T-helper 17 cell (primary cell): ENCODE measurements at regions not wholly inside any gene's neighbourhood (a gene's known extent, or its start where the extent isn't known, plus 50 kb on each side); places are given as distances from the start of the nearest gene placed in this dataset.
"Not testable (repeated sequence)": the region's sequence is repeated elsewhere in the genome, so short reads cannot be mapped to it uniquely, and the experiment has no call there.

ENCODE experiments used
- ATAC-seq: fragments of 150-1000 bp; cut with Tn5 transposase; 2 replicates; pipeline ENCODE4 v1.10.0; 2021; ENCODE audit warnings: mild to moderate bottlenecking, moderate library complexity
- DNase-seq, 3 donors: peaks; one replicate each; pipeline versions ENCODE4 v3.0.0 to v3.0.0-alpha.2; 2020 to 2021
- H3K9me3 ChIP-seq: one replicate; pipeline ENCODE4 v1.7.0; 2013; ENCODE audit warnings: low read length, mild to moderate bottlenecking; ENCODE audit not compliant: control insufficient read depth, poor library complexity, severe bottlenecking
- H3K27ac Mint-ChIP-seq: one replicate; pipeline ENCODE4 v1.8.0; 2022; ENCODE audit warnings: mild to moderate bottlenecking, moderate library complexity, mixed read lengths
- H3K27me3 Mint-ChIP-seq: one replicate; pipeline ENCODE4 v1.8.0; 2022; ENCODE audit warnings: mixed read lengths
- H3K36me3 Mint-ChIP-seq: one replicate; pipeline ENCODE4 v1.8.0; 2022; ENCODE audit warnings: low read depth, mixed read lengths
- H3K4me1 Mint-ChIP-seq: one replicate; pipeline ENCODE4 v1.8.0; 2022; ENCODE audit warnings: mild to moderate bottlenecking, mixed read lengths
- H3K4me3 Mint-ChIP-seq: one replicate; pipeline ENCODE4 v1.8.0; 2022; ENCODE audit warnings: mild to moderate bottlenecking, moderate library complexity, mixed read lengths

DNA sequence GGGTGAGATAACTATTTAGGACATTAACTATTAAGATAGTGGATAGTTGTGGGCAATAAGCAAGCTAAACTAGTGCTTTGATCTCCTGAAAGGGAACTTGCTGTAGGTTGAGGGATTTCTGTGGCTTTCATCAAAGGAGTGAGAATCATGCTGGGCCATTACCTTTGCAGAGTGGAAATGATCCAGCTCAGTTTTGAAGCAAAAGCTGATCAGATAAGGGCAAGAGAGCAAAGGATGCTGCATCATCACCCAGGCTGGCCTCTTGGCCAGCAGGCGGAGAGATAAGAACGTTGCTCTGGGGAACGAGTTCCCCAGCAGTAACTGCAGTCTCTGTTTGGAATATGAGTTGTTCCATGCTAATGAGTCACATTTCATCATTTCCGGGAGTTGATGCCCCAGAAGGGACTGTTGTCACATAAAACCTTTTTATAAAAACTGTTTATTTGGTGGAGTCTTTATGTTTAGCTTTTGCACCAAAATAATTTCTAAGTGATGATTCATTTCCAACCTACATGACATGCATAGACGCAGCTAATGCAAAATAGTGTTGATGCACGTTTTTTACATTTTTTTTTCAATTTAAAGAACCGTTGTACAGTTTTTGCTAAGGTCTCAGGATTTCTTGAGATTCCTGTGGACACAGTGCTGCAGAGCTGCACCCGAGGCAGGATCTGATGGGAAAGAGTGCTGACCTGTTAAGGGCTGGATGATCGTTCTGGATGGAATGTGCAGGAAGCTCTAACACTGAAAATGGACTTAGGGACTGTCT lies 99.3 kb downstream of the ACTBL2 start:
- Mint-ChIP-seq H3K4me1 (peaks cover 11% of the 10 kb centered on the region), H3K27me3 (no peaks in the 10 kb centered on the region), H3K4me3 (peak overlapping the region; percentile 9), H3K36me3 (no peaks in the 10 kb centered on the region), H3K27ac (peak overlapping the region; percentile 16)
- peak; percentile 72 for ATAC-seq
- no peak for DNase-seq
- no peaks in the 10 kb centered on the region for H3K9me3 ChIP-seq

DNA sequence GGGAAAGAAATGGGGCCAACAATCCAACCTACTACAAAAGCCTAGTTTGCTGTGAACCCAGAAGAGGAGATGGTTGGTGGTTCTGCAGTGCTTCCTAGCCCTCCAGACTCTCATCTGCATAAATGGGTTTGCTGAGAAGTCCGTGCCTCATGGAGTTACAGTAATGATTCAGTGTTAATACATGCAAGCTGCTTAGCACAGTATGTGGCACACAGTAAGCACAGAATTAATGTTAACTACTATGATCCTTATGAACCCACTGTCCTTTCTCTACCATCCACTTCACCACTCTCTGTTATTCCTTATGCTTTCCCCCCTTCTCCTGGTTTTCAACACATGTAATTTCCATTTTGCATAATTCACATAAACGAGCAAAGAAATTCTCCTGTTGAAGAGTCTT lies 100.0 kb downstream of the ACTBL2 start:
- no peak for DNase-seq
- Mint-ChIP-seq H3K36me3 (no peaks in the 10 kb centered on the region), H3K4me3 (no peak overlapping the region), H3K27ac (peak overlapping the region; percentile 16), H3K4me1 (peaks cover 11% of the 10 kb centered on the region), H3K27me3 (no peaks in the 10 kb centered on the region)
- ATAC-seq: no peak
- no peaks in the 10 kb centered on the region for H3K9me3 ChIP-seq

DNA sequence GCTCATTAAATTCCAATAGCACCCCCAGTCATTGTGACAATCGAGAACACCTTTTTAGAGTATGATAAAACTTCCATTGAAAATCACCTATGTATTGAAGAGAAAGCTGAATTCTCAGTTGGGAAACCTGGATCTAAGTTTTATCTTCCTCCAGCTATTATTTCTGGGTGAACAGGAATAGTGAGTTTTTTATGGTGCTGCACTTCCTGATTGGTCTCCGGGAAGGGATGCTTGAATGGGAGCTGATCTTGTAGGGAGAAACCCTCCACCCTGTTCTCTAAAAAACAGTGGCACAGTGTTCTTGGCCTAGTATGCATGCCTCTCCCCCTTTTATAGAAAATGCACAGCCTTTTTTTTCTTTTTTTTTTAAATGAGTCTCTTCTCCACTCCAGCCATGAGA lies 112.2 kb downstream of the ACTBL2 start:
- Mint-ChIP-seq H3K4me1 (no peaks in the 10 kb centered on the region), H3K27me3 (peaks cover 16% of the 10 kb centered on the region), H3K27ac (no peak overlapping the region), H3K36me3 (no peaks in the 10 kb centered on the region), H3K4me3 (no peak overlapping the region)
- DNase-seq: no peak
- H3K9me3 ChIP-seq: no peaks in the 10 kb centered on the region
- ATAC-seq: no peak

DNA sequence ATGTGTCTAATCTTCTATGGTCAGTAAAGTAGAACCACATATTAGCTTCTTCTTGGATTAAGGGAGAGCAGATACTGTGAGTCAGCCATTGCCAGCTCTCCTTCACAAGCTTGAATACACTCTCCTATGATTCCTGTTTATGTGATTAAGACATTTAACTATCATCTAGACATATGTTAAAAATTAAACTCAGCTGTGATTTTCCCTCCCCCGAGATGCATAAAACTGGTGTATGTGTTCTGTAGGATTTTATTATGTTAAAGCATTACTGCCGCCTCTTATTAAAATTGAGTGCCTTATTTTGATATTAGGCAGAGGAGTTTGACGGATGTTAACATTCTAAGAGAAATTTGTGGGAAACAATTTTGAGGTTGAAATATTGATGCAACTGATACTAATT lies 114.6 kb downstream of the ACTBL2 start:
- no peak overlapping the region for H3K4me3 Mint-ChIP-seq
- H3K9me3 ChIP-seq: no peaks in the 10 kb centered on the region
- no peak overlapping the region for H3K27ac Mint-ChIP-seq
- H3K36me3 Mint-ChIP-seq: no peaks in the 10 kb centered on the region
- H3K4me1 Mint-ChIP-seq: no peaks in the 10 kb centered on the region
- no peak for DNase-seq
- no peak for ATAC-seq
- peaks cover 7% of the 10 kb centered on the region for H3K27me3 Mint-ChIP-seq

DNA sequence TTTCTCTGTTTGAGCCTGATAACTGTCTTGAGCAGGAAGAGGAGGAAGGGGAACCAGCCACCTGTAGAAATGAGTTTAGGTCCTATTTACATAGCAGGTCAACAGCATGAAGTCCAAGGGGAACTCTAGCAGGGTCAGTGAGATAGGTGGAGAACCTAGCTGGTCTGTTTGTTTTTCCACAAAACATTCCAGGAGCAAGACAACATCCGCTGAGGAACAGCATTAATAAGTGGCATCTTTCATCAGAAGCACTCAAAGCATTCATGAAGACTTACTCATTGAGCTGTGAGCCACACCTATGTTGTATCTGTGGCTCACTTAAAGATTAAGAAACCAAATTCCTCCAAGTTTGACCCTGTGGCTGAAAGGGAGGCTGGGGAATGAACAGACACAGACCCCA lies 115.9 kb downstream of the ACTBL2 start:
- Mint-ChIP-seq H3K36me3 (no peaks in the 10 kb centered on the region), H3K27me3 (no peaks in the 10 kb centered on the region), H3K27ac (no peak overlapping the region), H3K4me1 (no peaks in the 10 kb centered on the region), H3K4me3 (no peak overlapping the region)
- no peak for ATAC-seq
- DNase-seq: no peak
- no peaks in the 10 kb centered on the region for H3K9me3 ChIP-seq

DNA sequence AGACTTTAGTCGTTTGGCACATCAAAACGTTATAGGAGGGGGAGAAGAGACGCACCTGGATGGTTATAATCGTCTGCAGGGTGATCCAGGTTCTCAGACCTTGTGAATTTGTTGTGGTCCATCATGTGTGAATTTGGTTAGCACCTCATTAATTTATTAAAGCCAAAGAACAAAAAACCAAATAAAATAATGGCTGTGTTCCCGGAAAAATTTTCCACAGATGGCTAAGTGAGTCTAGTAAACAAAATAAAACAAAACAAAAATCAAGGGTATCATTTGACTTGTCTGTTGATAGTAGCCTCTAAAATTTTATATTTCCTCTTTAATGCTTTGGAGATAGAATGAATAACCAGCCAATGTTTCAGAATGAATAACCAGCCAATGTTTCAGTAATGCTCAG lies 119.7 kb downstream of the ACTBL2 start:
- Mint-ChIP-seq H3K4me3 (no peak overlapping the region), H3K27ac (no peak overlapping the region), H3K36me3 (no peaks in the 10 kb centered on the region), H3K4me1 (no peaks in the 10 kb centered on the region), H3K27me3 (no peaks in the 10 kb centered on the region)
- no peaks in the 10 kb centered on the region for H3K9me3 ChIP-seq
- ATAC-seq (no peak), DNase-seq (no peak)

DNA sequence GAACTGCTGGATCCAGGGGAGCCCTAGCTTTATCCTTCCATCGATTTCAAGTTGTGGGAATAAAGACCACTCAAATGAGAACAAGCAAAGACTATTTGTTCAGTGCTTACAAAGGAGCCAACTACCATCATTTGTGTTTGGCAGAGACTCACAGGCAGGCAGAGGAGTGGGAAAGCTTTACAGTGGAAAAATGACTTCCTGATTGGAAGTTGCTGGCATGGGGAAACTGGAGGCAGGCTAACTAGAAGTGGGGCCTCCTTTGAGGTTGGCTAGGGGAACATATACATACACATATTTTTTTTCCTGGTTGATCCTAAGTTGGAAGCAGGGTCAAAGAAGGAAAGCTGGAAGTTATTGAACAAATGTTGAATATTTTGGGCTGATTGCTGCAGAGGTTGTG lies 121.7 kb downstream of the ACTBL2 start:
- H3K36me3 Mint-ChIP-seq: no peaks in the 10 kb centered on the region
- no peak overlapping the region for H3K27ac Mint-ChIP-seq
- ATAC-seq (no peak), DNase-seq (no peak)
- H3K4me3 Mint-ChIP-seq: no peak overlapping the region
- no peaks in the 10 kb centered on the region for H3K4me1 Mint-ChIP-seq
- no peaks in the 10 kb centered on the region for H3K9me3 ChIP-seq
- H3K27me3 Mint-ChIP-seq: no peaks in the 10 kb centered on the region

DNA sequence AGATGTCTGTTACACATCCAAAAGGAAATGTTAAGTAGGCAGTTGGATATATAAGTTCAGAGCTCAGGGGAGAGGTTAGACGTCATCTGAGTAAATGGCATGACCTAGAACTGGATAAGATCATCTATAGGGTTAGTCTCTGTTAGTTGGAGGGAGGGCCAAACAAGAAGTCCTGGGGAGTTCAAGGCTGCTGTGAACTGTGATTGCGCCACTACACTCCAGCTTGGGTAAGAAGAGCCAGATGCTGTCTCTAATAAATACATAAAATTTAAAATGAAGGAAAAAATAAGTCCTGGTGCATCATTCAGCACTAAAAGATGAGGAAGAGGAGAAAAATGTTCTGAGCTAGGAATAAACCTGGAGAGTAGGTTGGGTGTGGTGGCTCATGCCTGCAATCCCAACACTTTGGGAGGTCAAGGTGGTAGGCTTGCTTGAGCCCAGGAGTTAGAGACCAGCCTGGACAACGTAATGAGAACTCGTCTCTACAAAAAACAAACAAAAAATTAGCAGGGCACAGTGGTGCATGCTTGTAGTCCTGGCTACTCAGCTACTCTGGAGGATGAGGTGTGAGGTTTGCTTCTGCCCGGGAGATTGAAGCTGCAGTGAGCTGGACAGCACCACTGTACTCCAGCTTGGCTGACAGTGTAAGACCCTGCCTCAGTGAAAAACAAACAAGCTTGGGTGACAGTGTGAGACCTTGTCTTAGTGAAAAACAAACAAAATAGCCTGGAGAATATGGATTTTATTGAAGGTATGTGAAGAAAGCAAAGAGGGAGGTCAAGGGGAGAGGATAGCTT lies 123.6 kb downstream of the ACTBL2 start:
- H3K27me3 Mint-ChIP-seq: no peaks in the 10 kb centered on the region
- no peaks in the 10 kb centered on the region for H3K36me3 Mint-ChIP-seq
- no peak overlapping the region for H3K27ac Mint-ChIP-seq
- no peaks in the 10 kb centered on the region for H3K4me1 Mint-ChIP-seq
- no peaks in the 10 kb centered on the region for H3K9me3 ChIP-seq
- no peak for DNase-seq
- H3K4me3 Mint-ChIP-seq: no peak overlapping the region
- no peak for ATAC-seq

DNA sequence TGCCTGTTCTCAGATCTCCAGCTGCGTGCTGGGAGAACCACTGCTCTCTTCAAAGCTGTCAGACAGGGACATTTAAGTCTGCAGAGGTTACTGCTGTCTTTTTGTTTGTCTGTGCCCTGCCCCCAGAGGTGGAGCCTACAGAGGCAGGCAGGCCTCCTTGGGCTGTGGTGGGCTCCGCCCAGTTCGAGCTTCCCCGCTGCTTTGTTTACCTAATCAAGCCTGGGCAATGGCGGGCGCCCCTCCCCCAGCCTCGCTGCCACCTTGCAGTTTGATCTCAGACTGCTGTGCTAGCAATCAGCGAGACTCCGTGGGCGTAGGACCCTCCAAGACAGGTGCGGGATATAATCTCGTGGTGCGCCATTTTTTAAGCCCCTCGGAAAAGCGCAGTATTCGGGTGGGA lies 125.8 kb downstream of the ACTBL2 start:
- not testable (repeated sequence) for H3K4me1 Mint-ChIP-seq, DNase-seq, H3K27me3 Mint-ChIP-seq, ATAC-seq, H3K9me3 ChIP-seq, H3K27ac Mint-ChIP-seq, H3K4me3 Mint-ChIP-seq, H3K36me3 Mint-ChIP-seq

DNA sequence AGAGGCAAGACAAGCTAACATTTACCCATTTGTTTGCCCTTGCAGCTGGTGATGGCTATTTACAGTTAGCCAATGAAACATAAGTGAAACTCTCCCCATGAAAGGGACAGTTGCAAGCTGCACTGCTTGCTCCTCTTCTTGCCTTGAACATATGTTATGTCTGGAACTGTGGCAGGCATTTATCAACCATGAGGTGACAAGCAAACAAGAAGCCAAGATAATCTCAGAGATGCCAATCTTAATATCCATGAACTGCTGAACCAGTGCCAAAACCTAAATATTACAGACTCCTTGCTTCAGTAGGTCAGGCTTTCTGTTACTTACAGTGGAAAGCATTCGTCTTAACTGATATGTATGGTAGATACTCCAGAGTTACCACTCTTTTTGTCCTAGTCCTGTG lies 133.4 kb downstream of the ACTBL2 start:
- no peak overlapping the region for H3K27ac Mint-ChIP-seq
- ATAC-seq (no peak), DNase-seq (no peak)
- no peaks in the 10 kb centered on the region for H3K4me1 Mint-ChIP-seq
- H3K9me3 ChIP-seq: no peaks in the 10 kb centered on the region
- H3K27me3 Mint-ChIP-seq: peaks cover 20% of the 10 kb centered on the region
- no peaks in the 10 kb centered on the region for H3K36me3 Mint-ChIP-seq
- H3K4me3 Mint-ChIP-seq: no peak overlapping the region

DNA sequence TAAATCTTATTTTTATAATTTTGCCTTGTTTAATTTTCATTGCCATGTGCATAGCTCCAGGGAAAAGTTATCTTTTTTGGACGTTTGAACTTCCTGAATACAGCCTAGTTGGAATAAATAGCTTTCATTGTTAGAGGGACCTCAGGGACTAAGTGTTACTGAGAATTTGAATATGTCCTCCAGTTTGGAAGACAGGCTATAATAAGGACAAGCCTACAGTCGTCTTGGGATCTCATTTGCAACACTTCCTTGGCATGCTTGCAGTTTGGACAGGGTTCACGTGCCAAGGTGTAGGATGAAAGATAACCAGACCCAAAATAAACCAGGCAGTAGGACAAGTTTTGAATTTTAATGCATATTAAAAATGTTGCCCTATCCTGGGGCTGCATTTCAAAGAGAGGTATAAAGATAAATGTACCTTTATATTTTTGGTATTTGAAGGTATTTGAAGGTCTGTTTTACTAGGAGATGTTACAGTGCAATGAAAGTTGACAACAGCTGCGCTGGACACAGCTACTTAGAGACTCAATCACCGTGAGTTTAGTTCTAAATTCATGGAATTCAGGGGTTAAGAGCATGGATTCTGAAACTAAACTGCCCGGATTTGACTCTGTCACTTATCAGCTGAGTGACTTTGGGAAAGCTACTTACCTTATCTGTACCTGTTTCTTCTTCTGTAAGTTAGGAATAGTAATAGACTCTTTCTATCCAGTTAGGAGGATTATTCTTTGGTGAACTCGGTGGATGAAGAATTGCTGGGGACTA lies 134.1 kb downstream of the ACTBL2 start:
- Mint-ChIP-seq H3K27ac (no peak overlapping the region), H3K36me3 (no peaks in the 10 kb centered on the region)

DNA sequence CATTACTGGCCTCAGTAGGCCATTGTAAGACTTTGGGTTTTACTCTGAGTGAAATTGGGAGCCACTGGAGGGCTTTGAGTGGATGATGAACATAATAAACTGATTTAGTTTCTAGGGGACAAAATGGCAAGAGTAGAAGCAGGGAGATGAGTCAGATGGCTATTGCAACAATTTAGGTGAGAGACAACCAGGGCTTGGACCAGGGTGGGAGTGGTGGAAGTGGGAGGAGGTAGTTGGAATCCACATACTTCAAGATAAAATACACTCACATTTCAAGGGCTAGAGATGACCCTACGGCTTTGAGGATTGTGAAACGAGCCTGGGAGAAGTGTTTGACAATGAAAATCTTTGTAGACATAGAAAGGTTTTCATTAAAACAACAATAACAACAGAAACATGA lies 136.3 kb downstream of the ACTBL2 start:
- ATAC-seq: no peak
- no peak overlapping the region for H3K4me3 Mint-ChIP-seq
- no peak overlapping the region for H3K27ac Mint-ChIP-seq
- DNase-seq: no peak
- no peaks in the 10 kb centered on the region for H3K4me1 Mint-ChIP-seq
- H3K9me3 ChIP-seq: no peaks in the 10 kb centered on the region
- H3K36me3 Mint-ChIP-seq: no peaks in the 10 kb centered on the region
- peaks cover 29% of the 10 kb centered on the region for H3K27me3 Mint-ChIP-seq

More for the DNA sequence above, 134.1 kb downstream of the ACTBL2 start:
- no peak for ATAC-seq
- Mint-ChIP-seq H3K4me3 (no peak overlapping the region), H3K4me1 (no peaks in the 10 kb centered on the region), H3K27me3 (peaks cover 20% of the 10 kb centered on the region)
- DNase-seq: no peak
- H3K9me3 ChIP-seq: no peaks in the 10 kb centered on the region

DNA sequence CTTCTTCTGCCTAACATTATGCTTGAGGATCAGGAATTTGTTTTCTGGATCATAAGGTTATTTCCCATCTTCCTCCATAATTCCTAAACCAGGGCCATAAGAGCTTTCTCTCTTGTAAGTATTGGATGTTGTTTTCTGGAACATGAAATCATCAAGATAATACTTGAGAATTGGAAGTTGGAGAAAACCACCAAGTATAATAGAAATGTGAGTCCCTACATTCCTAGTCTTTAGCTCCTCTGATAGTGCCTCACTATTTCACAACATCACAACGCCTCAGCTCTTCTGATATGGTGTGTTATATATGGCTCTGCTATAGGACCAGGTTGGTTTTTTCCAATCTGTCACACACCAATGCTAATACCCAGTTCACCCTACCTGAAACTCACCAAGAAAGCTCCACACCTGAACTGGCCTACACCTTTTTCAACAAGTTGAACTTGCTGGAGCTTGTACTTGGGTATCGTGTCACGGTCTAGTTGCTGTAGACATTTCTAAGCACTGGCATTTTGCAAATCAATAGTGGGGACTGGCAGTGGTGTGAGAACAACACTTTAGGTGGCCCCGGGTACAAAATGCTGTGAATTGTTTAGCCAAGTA lies 141.1 kb downstream of the ACTBL2 start:
- no peak overlapping the region for H3K4me3 Mint-ChIP-seq
- DNase-seq: no peak
- H3K36me3 Mint-ChIP-seq: no peaks in the 10 kb centered on the region
- no peaks in the 10 kb centered on the region for H3K4me1 Mint-ChIP-seq
- H3K9me3 ChIP-seq: no peaks in the 10 kb centered on the region
- no peak overlapping the region for H3K27ac Mint-ChIP-seq
- no peak for ATAC-seq
- peaks cover 12% of the 10 kb centered on the region for H3K27me3 Mint-ChIP-seq
